ENCODE measurements at regions not wholly inside any gene's neighbourhood (a gene's known extent, or its start where the extent isn't known, plus 50 kb on each side); places are given as distances from the start of the nearest gene placed in this dataset.

- DNase-seq = no peak
These were observed 275.9 kb upstream of the CDH4 start for GRCh38 chr20:60976139-60976538.

- DNase-seq = no peak
These were observed 275.1 kb upstream of the CDH4 start for GRCh38 chr20:60976913-60977312.

GRCh38 chr20:60977901-60978300 is 274.2 kb upstream of the CDH4 start:
- no peak for DNase-seq

GRCh38 chr20:60984666-60985065 is 267.4 kb upstream of the CDH4 start:
- no peak for DNase-seq

- no peak for DNase-seq
These were observed 265.4 kb upstream of the CDH4 start for GRCh38 chr20:60986506-60987156.

GRCh38 chr20:60990061-60990460 is 262.0 kb upstream of the CDH4 start:
- no peak for DNase-seq

GRCh38 chr20:60990643-60991042 is 261.4 kb upstream of the CDH4 start:
- DNase-seq = no peak

GRCh38 chr20:60993433-60994044 is 258.5 kb upstream of the CDH4 start:
- no peak for DNase-seq

GRCh38 chr20:60999250-60999649 is 252.8 kb upstream of the CDH4 start:
- DNase-seq = no peak

GRCh38 chr20:61002090-61002489 is 250.0 kb upstream of the CDH4 start:
- DNase-seq = no peak

GRCh38 chr20:61014491-61014890 is 237.6 kb upstream of the CDH4 start:
- no peak for DNase-seq

GRCh38 chr20:61015602-61016001 is 236.5 kb upstream of the CDH4 start:
- no peak for DNase-seq

GRCh38 chr20:61019322-61019721 is 232.7 kb upstream of the CDH4 start:
- no peak for DNase-seq

GRCh38 chr20:61023612-61024011 is 228.4 kb upstream of the CDH4 start:
- no peak for DNase-seq

GRCh38 chr20:61024390-61024789 is 227.7 kb upstream of the CDH4 start:
- no peak for DNase-seq

GRCh38 chr20:61025536-61025935 is 226.5 kb upstream of the CDH4 start:
- no peak for DNase-seq

GRCh38 chr20:61026173-61026572 is 225.9 kb upstream of the CDH4 start:
- DNase-seq = no peak

GRCh38 chr20:61026731-61027130 is 225.3 kb upstream of the CDH4 start:
- DNase-seq = no peak

- no peak for DNase-seq
These were observed 224.8 kb upstream of the CDH4 start for GRCh38 chr20:61027218-61027617.

GRCh38 chr20:61030130-61030529 is 221.9 kb upstream of the CDH4 start:
- no peak for DNase-seq

- DNase-seq = no peak
These were observed 220.8 kb upstream of the CDH4 start for GRCh38 chr20:61031101-61031830.

GRCh38 chr20:61037498-61037897 is 214.6 kb upstream of the CDH4 start:
- DNase-seq = no peak

- DNase-seq = no peak
These were observed 210.6 kb upstream of the CDH4 start for GRCh38 chr20:61041481-61041880.

All from NCI-H2081 treated with DMSO at 0.1 percent for 48 hours (cell line).